Liver (tissue), 8 donors: ENCODE measurements at regions not wholly inside any gene's neighbourhood (a gene's known extent, or its start where the extent isn't known, plus 50 kb on each side); places are given as distances from the start of the nearest gene placed in this dataset.

Source experiments
- DNase-seq: peaks from one replicate; pipeline ENCODE4 v3.0.0-alpha.2; 2017; ENCODE audit warnings: low spot score
- H3K27ac ChIP-seq, 2 donors: one replicate each; pipeline ENCODE4 v1.7.0; 2013; ENCODE audit warnings: inconsistent platforms in 2 of 2, low read length in 2 of 2, control low read depth in 1 of 2, low read depth in 1 of 2, mild to moderate bottlenecking in 1 of 2
- H3K27me3 ChIP-seq, 4 donors: one replicate each; pipeline versions ENCODE4 v1.6.1 to v1.7.0; 2013; ENCODE audit warnings: low read length in 3 of 4, inconsistent platforms in 1 of 4, mild to moderate bottlenecking in 1 of 4, moderate library complexity in 1 of 4; ENCODE audit not compliant: control insufficient read depth in 4 of 4, insufficient read depth in 4 of 4
- H3K36me3 ChIP-seq, 4 donors: one replicate each; pipeline versions ENCODE4 v1.6.1 to v1.7.0; 2013; ENCODE audit warnings: low read length in 3 of 4, mild to moderate bottlenecking in 3 of 4, low read depth in 1 of 4, moderate library complexity in 1 of 4; ENCODE audit not compliant: control insufficient read depth in 4 of 4, insufficient read depth in 3 of 4
- H3K4me1 ChIP-seq, 4 donors: one replicate each; pipeline versions ENCODE4 v1.6.1 to v1.7.0; 2013; ENCODE audit warnings: low read length in 3 of 4, mild to moderate bottlenecking in 3 of 4, moderate library complexity in 1 of 4; ENCODE audit not compliant: control insufficient read depth in 4 of 4, insufficient read depth in 4 of 4
- H3K4me3 ChIP-seq, 3 donors: one replicate each; pipeline versions ENCODE4 v1.6.1 to v1.7.0; 2013; ENCODE audit warnings: low read length in 3 of 3, control low read depth in 1 of 3, low read depth in 1 of 3, mild to moderate bottlenecking in 1 of 3
- H3K9ac ChIP-seq, 2 donors: one replicate each; pipeline ENCODE4 v1.7.0; 2013; ENCODE audit warnings: low read length in 2 of 2, mild to moderate bottlenecking in 2 of 2, moderate library complexity in 2 of 2, control low read depth in 1 of 2, low read depth in 1 of 2
- H3K9me3 ChIP-seq, 4 donors: one replicate each; pipeline versions ENCODE4 v1.6.1 to v1.7.0; 2013; ENCODE audit warnings: low read length in 3 of 4; ENCODE audit not compliant: control insufficient read depth in 4 of 4
- EGR1 ChIP-seq, 2 donors: IDR thresholded peaks; 2 replicates each; pipeline ENCODE4 v1.6.1; 2016 to 2018; ENCODE audit warnings: antibody characterized with exemption in 2 of 2, low read depth in 2 of 2
- FOXA1 ChIP-seq: IDR thresholded peaks from 2 replicates; pipeline ENCODE4 v1.6.1; 2016; ENCODE audit warnings: antibody characterized with exemption
- FOXA2 ChIP-seq: IDR thresholded peaks from 2 replicates; pipeline ENCODE4 v1.6.1; 2016; ENCODE audit warnings: antibody characterized with exemption
- GABPA ChIP-seq, 2 donors: IDR thresholded peaks in 1 of 2; conservative IDR thresholded peaks in 1 of 2; 2 replicates each; pipeline ENCODE4 v1.6.1; 2016; ENCODE audit warnings: antibody characterized with exemption in 2 of 2, mild to moderate bottlenecking in 1 of 2, moderate library complexity in 1 of 2
- HNF4A ChIP-seq, 2 donors: conservative IDR thresholded peaks; 2 replicates each; pipeline ENCODE4 v1.6.1; 2016; ENCODE audit warnings: antibody characterized with exemption in 2 of 2, mild to moderate bottlenecking in 2 of 2
- HNF4G ChIP-seq: IDR thresholded peaks from 2 replicates; pipeline ENCODE4 v1.6.1; 2016; ENCODE audit warnings: antibody characterized with exemption
- JUND ChIP-seq, 2 donors: IDR thresholded peaks; 2 replicates each; pipeline ENCODE4 v1.6.1; 2016; ENCODE audit warnings: antibody characterized with exemption in 2 of 2
- MAX ChIP-seq: IDR thresholded peaks from 2 replicates; pipeline ENCODE4 v1.6.1; 2016; ENCODE audit warnings: antibody characterized with exemption
- NR2F2 ChIP-seq: IDR thresholded peaks from 2 replicates; pipeline ENCODE4 v1.6.1; 2016; ENCODE audit warnings: antibody characterized with exemption
- RAD21 ChIP-seq, 2 donors: IDR thresholded peaks; 2 replicates each; pipeline ENCODE4 v1.6.1; 2016; ENCODE audit warnings: antibody characterized with exemption in 2 of 2, mild to moderate bottlenecking in 2 of 2
- REST ChIP-seq: IDR thresholded peaks from 2 replicates; pipeline ENCODE4 v1.6.1; 2016; ENCODE audit warnings: antibody characterized with exemption, mild to moderate bottlenecking
- RXRA ChIP-seq, 2 donors: IDR thresholded peaks; 2 replicates each; pipeline ENCODE4 v1.6.1; 2017 to 2018; ENCODE audit warnings: antibody characterized with exemption in 2 of 2, mild to moderate bottlenecking in 1 of 2
- SP1 ChIP-seq: IDR thresholded peaks from 2 replicates; pipeline ENCODE4 v1.6.1; 2018; ENCODE audit warnings: antibody characterized with exemption, mild to moderate bottlenecking
- TAF1 ChIP-seq: conservative IDR thresholded peaks from 2 replicates; pipeline ENCODE4 v1.6.1; 2016; ENCODE audit warnings: antibody characterized with exemption, mild to moderate bottlenecking
- YY1 ChIP-seq: IDR thresholded peaks from 2 replicates; pipeline ENCODE4 v1.6.1; 2016; ENCODE audit warnings: antibody characterized with exemption, mild to moderate bottlenecking
- ZBTB33 ChIP-seq: IDR thresholded peaks from 2 replicates; pipeline ENCODE4 v1.6.1; 2016; ENCODE audit warnings: antibody characterized with exemption
- WGBS: extraction: QIAGEN DNeasy Blood & Tissue Kit; methylation state at CpG from one replicate; pipeline ENCODE4 v1.1.7; 2013; 5-methylcytosine and 5-hydroxymethylcytosine counted together
- TF ChIP-seq, protein P1 (sequence below): fragments of 150-350 bp; IDR thresholded peaks from 2 replicates; pipeline ENCODE4 v1.5.1; 2017; ENCODE audit warnings: improper control_type of control experiment, low read depth, low read length; ENCODE audit not compliant: missing input control
- TF ChIP-seq, protein P2 (sequence below): IDR thresholded peaks from 2 replicates; pipeline ENCODE4 v1.6.1; 2016; ENCODE audit warnings: antibody characterized with exemption
- donor health status: healthy.
- donor health status: healthy.
- donor health status: healthy.
- donor health status: healthy.
- donor health status: healthy.

DNA sequence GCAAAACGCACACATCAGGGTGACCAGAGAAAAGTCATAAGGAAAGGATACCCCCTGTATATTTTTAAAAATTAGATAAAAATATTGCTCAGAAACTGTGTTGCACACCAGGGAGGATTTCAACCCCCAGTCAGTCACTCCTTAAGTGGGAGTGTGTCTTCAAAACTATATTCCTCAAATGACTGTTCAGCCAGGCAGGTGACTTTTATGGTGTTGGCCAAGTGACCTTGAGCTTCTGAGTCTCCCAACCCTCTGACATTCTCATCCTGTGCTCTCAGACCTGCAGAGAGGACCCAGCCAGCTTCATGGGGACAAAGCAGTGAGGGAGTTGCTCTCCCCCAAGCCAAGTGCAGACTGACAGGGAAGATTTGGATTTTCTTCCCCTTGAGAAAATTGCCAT, 311.9 kb upstream of the JARID2 start:
- no peak overlapping the region for H3K4me3 ChIP-seq
- H3K9ac ChIP-seq, result no peak overlapping the region
- no peak for DNase-seq
- no peak overlapping the region for H3K27ac ChIP-seq
- H3K9me3 ChIP-seq, result no peaks in the 10 kb centered on the region
- no peak for TF ChIP-seq TAF1
- no peak for TF ChIP-seq GABPA (IDR thresholded peaks at IDR 0.05 in 1 of 2, conservative IDR thresholded peaks at IDR 0.05 in 1 of 2)
- TF ChIP-seq YY1, result no peak
- no peak for TF ChIP-seq MAX
- H3K27me3 ChIP-seq, result no peaks in the 10 kb centered on the region
- no peaks in the 10 kb centered on the region for H3K4me1 ChIP-seq
- H3K36me3 ChIP-seq, result no peaks in the 10 kb centered on the region
- 97% methylated on average over 1 of the region's 1 CpG for WGBS

DNA sequence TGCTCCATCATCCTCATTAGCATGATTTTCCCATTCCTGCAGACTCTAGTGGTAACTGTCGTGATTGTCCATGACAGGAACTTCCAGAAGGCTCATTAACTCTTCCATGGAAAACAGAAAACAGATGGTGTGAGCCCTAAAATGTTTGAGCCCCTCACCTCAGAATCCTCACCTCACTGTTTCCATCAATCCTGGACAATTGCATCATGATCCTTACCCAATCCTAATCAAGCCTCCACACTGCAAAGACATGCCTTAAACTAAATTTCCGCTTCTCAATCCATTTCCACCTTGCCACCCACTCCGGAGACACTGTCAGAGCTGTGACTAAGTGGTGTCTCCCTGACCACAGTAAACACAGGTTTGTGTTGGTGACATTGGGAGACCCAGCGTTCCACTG, 311.0 kb upstream of the JARID2 start:
- TF ChIP-seq FOXA2, result no peak
- TF ChIP-seq, protein P1, sequence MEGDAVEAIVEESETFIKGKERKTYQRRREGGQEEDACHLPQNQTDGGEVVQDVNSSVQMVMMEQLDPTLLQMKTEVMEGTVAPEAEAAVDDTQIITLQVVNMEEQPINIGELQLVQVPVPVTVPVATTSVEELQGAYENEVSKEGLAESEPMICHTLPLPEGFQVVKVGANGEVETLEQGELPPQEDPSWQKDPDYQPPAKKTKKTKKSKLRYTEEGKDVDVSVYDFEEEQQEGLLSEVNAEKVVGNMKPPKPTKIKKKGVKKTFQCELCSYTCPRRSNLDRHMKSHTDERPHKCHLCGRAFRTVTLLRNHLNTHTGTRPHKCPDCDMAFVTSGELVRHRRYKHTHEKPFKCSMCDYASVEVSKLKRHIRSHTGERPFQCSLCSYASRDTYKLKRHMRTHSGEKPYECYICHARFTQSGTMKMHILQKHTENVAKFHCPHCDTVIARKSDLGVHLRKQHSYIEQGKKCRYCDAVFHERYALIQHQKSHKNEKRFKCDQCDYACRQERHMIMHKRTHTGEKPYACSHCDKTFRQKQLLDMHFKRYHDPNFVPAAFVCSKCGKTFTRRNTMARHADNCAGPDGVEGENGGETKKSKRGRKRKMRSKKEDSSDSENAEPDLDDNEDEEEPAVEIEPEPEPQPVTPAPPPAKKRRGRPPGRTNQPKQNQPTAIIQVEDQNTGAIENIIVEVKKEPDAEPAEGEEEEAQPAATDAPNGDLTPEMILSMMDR, result no peak
- 64% methylated on average over 4 of the region's 4 CpGs for WGBS
- H3K9ac ChIP-seq, result no peak overlapping the region
- no peaks in the 10 kb centered on the region for H3K9me3 ChIP-seq
- no peak overlapping the region for H3K27ac ChIP-seq
- H3K36me3 ChIP-seq, result no peaks in the 10 kb centered on the region
- no peaks in the 10 kb centered on the region for H3K4me1 ChIP-seq
- no peak overlapping the region for H3K4me3 ChIP-seq
- no peak for DNase-seq
- no peaks in the 10 kb centered on the region for H3K27me3 ChIP-seq

- no peak overlapping the region for H3K9ac ChIP-seq
- no peak overlapping the region for H3K27ac ChIP-seq
- no peaks in the 10 kb centered on the region for H3K9me3 ChIP-seq
- TF ChIP-seq FOXA1 (no peak), JUND (IDR thresholded peaks at IDR 0.05) (no peak), GABPA (IDR thresholded peaks at IDR 0.05 in 1 of 2, conservative IDR thresholded peaks at IDR 0.05 in 1 of 2) (no peak), RAD21 (IDR thresholded peaks at IDR 0.05) (no peak), ZBTB33 (no peak), MAX (no peak), YY1 (no peak), HNF4G (no peak), REST (no peak), EGR1 (IDR thresholded peaks at IDR 0.05; ENCODE audit: low read depth in 2 of 2) (no peak), RXRA (IDR thresholded peaks at IDR 0.05) (no peak), FOXA2 (no peak), HNF4A (conservative IDR thresholded peaks at IDR 0.05) (no peak), SP1 (no peak), TAF1 (no peak), NR2F2 (no peak)
- TF ChIP-seq, protein P1, result no peak
- TF ChIP-seq, protein P2, sequence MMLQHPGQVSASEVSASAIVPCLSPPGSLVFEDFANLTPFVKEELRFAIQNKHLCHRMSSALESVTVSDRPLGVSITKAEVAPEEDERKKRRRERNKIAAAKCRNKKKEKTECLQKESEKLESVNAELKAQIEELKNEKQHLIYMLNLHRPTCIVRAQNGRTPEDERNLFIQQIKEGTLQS, result no peak
- H3K27me3 ChIP-seq, result no peaks in the 10 kb centered on the region
- H3K4me3 ChIP-seq, result no peak overlapping the region
- no peak for DNase-seq
- no peaks in the 10 kb centered on the region for H3K36me3 ChIP-seq
- 95% methylated on average over 2 of the region's 2 CpGs for WGBS
- H3K4me1 ChIP-seq, result no peaks in the 10 kb centered on the region
Measured at GRCh38 chr6:14936861-14937260, 309.0 kb upstream of the JARID2 start.
